ENCODE measurements at regions not wholly inside any gene's neighbourhood (a gene's known extent, or its start where the extent isn't known, plus 50 kb on each side); places are given as distances from the start of the nearest gene placed in this dataset.

DNA sequence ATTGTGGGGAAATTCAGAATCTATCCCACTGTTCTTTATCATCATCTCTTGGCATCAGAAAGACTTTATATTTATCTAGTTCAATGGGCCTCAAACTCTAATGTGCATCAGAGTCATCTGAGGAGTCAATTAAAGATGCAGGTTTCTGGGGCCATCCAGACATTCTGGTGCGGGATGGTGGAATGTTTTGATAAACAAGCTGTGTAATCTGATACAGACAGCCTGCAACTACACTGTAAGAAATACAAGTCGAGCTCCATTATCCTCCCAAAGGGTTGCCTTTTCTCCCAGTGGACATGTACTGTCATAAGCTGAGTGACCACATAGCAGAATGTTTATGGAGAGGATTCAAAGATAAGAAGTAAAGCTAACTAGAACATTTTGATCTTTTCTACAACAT is 515.3 kb upstream of the DCC start:
- H3K27ac Mint-ChIP-seq, result no peak overlapping the region
- CTCF ChIA-PET, result no interaction called here
- H3K27me3 Mint-ChIP-seq (ENCODE audit: low read depth), result no peaks in the 10 kb centered on the region
- H3K4me1 Mint-ChIP-seq, result peaks cover 19% of the 10 kb centered on the region
- DNase-seq (ENCODE audit: low spot score), result no peak
- H3K36me3 Mint-ChIP-seq, result peaks cover 11% of the 10 kb centered on the region
- POLR2A ChIA-PET, result no interaction called here
- peaks cover 16% of the 10 kb centered on the region for H3K9me3 Mint-ChIP-seq
- ATAC-seq, result no peak
- TF ChIP-seq, protein P1, sequence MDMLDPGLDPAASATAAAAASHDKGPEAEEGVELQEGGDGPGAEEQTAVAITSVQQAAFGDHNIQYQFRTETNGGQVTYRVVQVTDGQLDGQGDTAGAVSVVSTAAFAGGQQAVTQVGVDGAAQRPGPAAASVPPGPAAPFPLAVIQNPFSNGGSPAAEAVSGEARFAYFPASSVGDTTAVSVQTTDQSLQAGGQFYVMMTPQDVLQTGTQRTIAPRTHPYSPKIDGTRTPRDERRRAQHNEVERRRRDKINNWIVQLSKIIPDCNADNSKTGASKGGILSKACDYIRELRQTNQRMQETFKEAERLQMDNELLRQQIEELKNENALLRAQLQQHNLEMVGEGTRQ (CRISPR knock-in tag; IDR thresholded peaks at IDR 0.05), result no peak
- TF ChIP-seq EMX1 (CRISPR knock-in tag; IDR thresholded peaks at IDR 0.05) (no peak), ZNF281 (CRISPR knock-in tag; IDR thresholded peaks at IDR 0.05) (no peak), GTF2I (CRISPR knock-in tag; conservative IDR thresholded peaks at IDR 0.05) (no peak), JAZF1 (CRISPR knock-in tag; IDR thresholded peaks at IDR 0.05) (no peak), JUN (CRISPR knock-in tag; IDR thresholded peaks at IDR 0.05) (no peak), RELA (CRISPR knock-in tag; IDR thresholded peaks at IDR 0.05; ENCODE audit: borderline replicate concordance) (no peak), NFATC4 (CRISPR knock-in tag; IDR thresholded peaks at IDR 0.05) (no peak), IRF2 (CRISPR knock-in tag; IDR thresholded peaks at IDR 0.05; ENCODE audit: borderline replicate concordance, low read depth) (no peak), ZNF263 (CRISPR knock-in tag; IDR thresholded peaks at IDR 0.05; ENCODE audit: low read depth) (no peak)
- TF ChIP-seq, protein P2, sequence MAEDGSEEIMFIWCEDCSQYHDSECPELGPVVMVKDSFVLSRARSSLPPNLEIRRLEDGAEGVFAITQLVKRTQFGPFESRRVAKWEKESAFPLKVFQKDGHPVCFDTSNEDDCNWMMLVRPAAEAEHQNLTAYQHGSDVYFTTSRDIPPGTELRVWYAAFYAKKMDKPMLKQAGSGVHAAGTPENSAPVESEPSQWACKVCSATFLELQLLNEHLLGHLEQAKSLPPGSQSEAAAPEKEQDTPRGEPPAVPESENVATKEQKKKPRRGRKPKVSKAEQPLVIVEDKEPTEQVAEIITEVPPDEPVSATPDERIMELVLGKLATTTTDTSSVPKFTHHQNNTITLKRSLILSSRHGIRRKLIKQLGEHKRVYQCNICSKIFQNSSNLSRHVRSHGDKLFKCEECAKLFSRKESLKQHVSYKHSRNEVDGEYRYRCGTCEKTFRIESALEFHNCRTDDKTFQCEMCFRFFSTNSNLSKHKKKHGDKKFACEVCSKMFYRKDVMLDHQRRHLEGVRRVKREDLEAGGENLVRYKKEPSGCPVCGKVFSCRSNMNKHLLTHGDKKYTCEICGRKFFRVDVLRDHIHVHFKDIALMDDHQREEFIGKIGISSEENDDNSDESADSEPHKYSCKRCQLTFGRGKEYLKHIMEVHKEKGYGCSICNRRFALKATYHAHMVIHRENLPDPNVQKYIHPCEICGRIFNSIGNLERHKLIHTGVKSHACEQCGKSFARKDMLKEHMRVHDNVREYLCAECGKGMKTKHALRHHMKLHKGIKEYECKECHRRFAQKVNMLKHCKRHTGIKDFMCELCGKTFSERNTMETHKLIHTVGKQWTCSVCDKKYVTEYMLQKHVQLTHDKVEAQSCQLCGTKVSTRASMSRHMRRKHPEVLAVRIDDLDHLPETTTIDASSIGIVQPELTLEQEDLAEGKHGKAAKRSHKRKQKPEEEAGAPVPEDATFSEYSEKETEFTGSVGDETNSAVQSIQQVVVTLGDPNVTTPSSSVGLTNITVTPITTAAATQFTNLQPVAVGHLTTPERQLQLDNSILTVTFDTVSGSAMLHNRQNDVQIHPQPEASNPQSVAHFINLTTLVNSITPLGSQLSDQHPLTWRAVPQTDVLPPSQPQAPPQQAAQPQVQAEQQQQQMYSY (CRISPR knock-in tag; IDR thresholded peaks at IDR 0.05), result no peak
- TF ChIP-seq, protein P3, sequence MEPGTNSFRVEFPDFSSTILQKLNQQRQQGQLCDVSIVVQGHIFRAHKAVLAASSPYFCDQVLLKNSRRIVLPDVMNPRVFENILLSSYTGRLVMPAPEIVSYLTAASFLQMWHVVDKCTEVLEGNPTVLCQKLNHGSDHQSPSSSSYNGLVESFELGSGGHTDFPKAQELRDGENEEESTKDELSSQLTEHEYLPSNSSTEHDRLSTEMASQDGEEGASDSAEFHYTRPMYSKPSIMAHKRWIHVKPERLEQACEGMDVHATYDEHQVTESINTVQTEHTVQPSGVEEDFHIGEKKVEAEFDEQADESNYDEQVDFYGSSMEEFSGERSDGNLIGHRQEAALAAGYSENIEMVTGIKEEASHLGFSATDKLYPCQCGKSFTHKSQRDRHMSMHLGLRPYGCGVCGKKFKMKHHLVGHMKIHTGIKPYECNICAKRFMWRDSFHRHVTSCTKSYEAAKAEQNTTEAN (CRISPR knock-in tag; IDR thresholded peaks at IDR 0.05), result no peak
- no peak overlapping the region for H3K4me3 Mint-ChIP-seq

DNA sequence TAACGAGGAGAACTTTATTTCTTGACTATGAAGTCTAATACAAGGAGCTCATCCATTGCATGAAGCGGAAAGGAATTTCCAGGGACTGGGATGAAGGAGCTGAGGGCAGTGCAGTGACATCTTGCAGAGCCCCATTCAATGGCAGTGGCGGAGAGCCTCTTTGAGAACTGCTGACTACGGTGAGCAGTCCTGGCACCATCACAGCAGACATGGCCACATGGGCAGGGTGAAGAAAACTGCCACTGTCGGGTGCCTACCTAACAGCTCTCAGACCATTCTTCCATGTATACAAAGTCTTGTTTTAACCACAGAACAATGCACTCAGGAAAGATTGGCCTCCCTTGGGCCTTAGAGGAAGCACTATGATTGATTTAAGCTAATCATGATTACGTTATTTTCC is 506.1 kb upstream of the DCC start:
- Mint-ChIP-seq H3K36me3 (peaks cover 7% of the 10 kb centered on the region), H3K27me3 (ENCODE audit: low read depth) (no peaks in the 10 kb centered on the region), H3K4me3 (no peak overlapping the region), H3K4me1 (peaks cover 10% of the 10 kb centered on the region), H3K9me3 (peaks cover under 1% of the 10 kb centered on the region), H3K27ac (no peak overlapping the region)
- CTCF ChIA-PET, result no interaction called here
- no peak for DNase-seq (ENCODE audit: low spot score)
- TF ChIP-seq, protein P4, sequence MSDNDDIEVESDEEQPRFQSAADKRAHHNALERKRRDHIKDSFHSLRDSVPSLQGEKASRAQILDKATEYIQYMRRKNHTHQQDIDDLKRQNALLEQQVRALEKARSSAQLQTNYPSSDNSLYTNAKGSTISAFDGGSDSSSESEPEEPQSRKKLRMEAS (CRISPR knock-in tag; IDR thresholded peaks at IDR 0.05), result no peak
- TF ChIP-seq FOXJ3 (CRISPR knock-in tag; IDR thresholded peaks at IDR 0.05; ENCODE audit: borderline replicate concordance) (no peak), NR2C2 (CRISPR knock-in tag; IDR thresholded peaks at IDR 0.05) (no peak), ZNF263 (CRISPR knock-in tag; IDR thresholded peaks at IDR 0.05; ENCODE audit: low read depth) (no peak)
- TF ChIP-seq, protein P5, sequence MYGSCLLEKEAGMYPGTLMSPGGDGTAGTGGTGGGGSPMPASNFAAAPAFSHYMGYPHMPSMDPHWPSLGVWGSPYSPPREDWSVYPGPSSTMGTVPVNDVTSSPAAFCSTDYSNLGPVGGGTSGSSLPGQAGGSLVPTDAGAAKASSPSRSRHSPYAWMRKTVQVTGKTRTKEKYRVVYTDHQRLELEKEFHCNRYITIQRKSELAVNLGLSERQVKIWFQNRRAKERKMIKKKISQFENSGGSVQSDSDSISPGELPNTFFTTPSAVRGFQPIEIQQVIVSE (CRISPR knock-in tag; IDR thresholded peaks at IDR 0.05; ENCODE audit: borderline replicate concordance), result no peak
- TF ChIP-seq, protein P6, sequence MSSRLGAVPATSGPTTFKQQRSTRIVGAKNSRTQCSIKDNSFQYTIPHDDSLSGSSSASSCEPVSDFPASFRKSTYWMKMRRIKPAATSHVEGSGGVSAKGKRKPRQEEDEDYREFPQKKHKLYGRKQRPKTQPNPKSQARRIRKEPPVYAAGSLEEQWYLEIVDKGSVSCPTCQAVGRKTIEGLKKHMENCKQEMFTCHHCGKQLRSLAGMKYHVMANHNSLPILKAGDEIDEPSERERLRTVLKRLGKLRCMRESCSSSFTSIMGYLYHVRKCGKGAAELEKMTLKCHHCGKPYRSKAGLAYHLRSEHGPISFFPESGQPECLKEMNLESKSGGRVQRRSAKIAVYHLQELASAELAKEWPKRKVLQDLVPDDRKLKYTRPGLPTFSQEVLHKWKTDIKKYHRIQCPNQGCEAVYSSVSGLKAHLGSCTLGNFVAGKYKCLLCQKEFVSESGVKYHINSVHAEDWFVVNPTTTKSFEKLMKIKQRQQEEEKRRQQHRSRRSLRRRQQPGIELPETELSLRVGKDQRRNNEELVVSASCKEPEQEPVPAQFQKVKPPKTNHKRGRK (CRISPR knock-in tag; IDR thresholded peaks at IDR 0.05; ENCODE audit: borderline replicate concordance), result no peak
- POLR2A ChIA-PET, result no interaction called here
- ATAC-seq, result no peak
